ENCODE measurements at regions not wholly inside any gene's neighbourhood (a gene's known extent, or its start where the extent isn't known, plus 50 kb on each side); places are given as distances from the start of the nearest gene placed in this dataset.
"Not testable (repeated sequence)": the region's sequence is repeated elsewhere in the genome, so short reads cannot be mapped to it uniquely, and the experiment has no call there.

DNA sequence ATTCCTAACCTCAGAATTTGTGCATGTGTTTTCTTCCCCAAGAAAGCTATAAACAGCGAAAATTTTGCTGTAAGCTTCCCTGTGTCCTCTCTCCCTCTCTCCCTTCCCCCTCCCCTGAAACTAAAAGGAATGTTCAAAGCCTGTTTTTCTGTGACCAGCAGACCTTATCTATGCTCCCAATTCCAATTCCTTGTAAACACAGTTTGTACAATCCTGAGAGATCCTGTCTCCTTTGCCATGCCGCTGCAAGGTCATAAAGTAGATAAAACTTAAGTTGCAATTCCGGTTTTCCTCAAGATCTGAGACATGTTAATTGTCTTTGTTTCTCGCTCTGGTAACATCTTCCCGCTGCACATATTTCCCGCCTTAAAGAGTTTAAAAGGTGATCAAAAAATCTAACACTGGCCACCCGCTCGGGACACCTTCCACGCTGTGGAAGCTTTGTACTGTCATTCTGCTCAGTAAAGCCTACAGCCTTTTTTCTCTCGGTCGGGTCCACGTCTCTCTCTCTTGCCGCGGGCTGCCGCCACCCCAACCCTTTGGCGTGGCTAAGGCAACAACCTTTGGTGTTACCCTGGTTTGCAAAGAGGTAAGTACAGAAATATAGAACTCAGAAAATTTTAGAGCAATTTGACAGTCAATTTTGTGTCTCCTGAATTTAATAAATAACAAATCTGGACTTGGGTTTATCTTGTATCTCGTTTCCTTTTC lies 793.9 kb upstream of the GRM7 start:
- not testable (repeated sequence) for H3K27me3 ChIP-seq (ENCODE audit: insufficient read depth, low read depth, low read length); H3K79me2 ChIP-seq (replicated peaks; ENCODE audit: insufficient read depth, low read length); H3K4me3 ChIP-seq (ENCODE audit: low read length); H3K9ac ChIP-seq (ENCODE audit: low read length); H3F3A ChIP-seq (ENCODE audit: insufficient read depth, low read length, poor library complexity, severe bottlenecking); H2AFZ ChIP-seq (ENCODE audit: low read depth, low read length); H4K20me1 ChIP-seq (ENCODE audit: insufficient read depth); H3K9me3 ChIP-seq (ENCODE audit: low read length); H3K36me3 ChIP-seq (ENCODE audit: insufficient read depth, low read length); H3K9me2 ChIP-seq (ENCODE audit: insufficient read depth, low read length); H3K27ac ChIP-seq (ENCODE audit: low read length); H3K4me2 ChIP-seq (ENCODE audit: low read length)

DNA sequence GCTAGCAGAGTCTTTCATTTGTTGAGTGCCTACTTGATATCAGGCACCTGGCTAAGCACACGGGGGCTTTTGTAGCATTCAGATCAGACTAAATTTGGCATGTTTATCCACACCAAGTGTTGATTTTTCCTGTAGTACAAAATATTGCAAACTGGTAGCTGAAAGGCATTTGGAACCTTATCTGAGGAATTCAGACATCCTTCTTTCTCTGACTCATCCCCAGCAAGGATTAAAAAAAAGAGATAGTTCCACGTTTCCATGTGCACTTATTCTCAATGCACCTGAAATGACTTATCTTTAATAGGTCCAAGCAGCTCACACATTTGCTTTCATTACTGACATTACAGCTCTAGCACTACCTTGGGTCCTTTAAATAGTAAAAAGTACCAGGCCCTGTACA lies 786.0 kb upstream of the GRM7 start:
- H3K9ac ChIP-seq (ENCODE audit: low read length) = no peak overlapping the region
- no peaks in the 10 kb centered on the region for H3K9me2 ChIP-seq (ENCODE audit: insufficient read depth, low read length)
- H3K9me3 ChIP-seq (ENCODE audit: low read length) = no peaks in the 10 kb centered on the region
- TF ChIP-seq RAD21 (conservative IDR thresholded peaks at IDR 0.05) (no peak), MXI1 (conservative IDR thresholded peaks at IDR 0.05; ENCODE audit: poor library complexity, severe bottlenecking) (no peak)
- no peaks in the 10 kb centered on the region for H3K36me3 ChIP-seq (ENCODE audit: insufficient read depth, low read length)
- no peaks in the 10 kb centered on the region for H3K27me3 ChIP-seq (ENCODE audit: insufficient read depth, low read depth, low read length)
- no peak overlapping the region for H3K4me3 ChIP-seq (ENCODE audit: low read length)
- no peaks in the 10 kb centered on the region for H4K20me1 ChIP-seq (ENCODE audit: insufficient read depth)
- no peak overlapping the region for H2AFZ ChIP-seq (ENCODE audit: low read depth, low read length)
- no peak overlapping the region for H3K27ac ChIP-seq (ENCODE audit: low read length)
- H3K4me2 ChIP-seq (ENCODE audit: low read length) = no peak overlapping the region
- no peaks in the 10 kb centered on the region for H3K79me2 ChIP-seq (replicated peaks; ENCODE audit: insufficient read depth, low read length)
- H3F3A ChIP-seq (ENCODE audit: insufficient read depth, low read length, poor library complexity, severe bottlenecking) = no peaks in the 10 kb centered on the region

DNA sequence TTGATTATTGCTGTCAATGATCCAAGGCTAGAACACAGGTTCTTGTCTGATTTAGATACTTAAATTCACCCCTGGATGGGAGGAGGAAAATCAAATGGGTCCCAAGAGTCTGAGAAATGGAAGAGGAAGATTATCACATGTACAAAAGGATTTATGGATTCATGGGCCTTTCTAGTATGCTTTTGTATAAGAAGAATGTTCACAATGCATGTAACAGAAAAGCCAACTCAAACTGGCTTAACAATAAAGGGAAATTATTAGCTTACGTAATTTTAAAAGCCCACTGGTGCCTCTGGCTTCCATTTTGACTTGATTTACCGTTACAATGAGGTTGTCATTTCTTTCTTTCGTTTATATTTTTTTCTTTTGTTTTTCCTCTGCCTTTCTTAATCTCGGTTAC lies 782.5 kb upstream of the GRM7 start:
- TF ChIP-seq CTCF (IDR thresholded peaks at IDR 0.05; ENCODE audit: poor library complexity, severe bottlenecking) (no peak), SMC3 (conservative IDR thresholded peaks at IDR 0.05; ENCODE audit: poor library complexity) (no peak), MXI1 (conservative IDR thresholded peaks at IDR 0.05; ENCODE audit: poor library complexity, severe bottlenecking) (no peak), POLR2AphosphoS5 (IDR thresholded peaks at IDR 0.05) (no peak), EP300 (conservative IDR thresholded peaks at IDR 0.05; ENCODE audit: poor library complexity, severe bottlenecking) (no peak), RAD21 (conservative IDR thresholded peaks at IDR 0.05) (no peak), EZH2 (IDR thresholded peaks at IDR 0.05; ENCODE audit: borderline replicate concordance, insufficient read depth, low read length, poor library complexity, severe bottlenecking) (no peak), TAF1 (IDR thresholded peaks at IDR 0.05; ENCODE audit: low read depth) (no peak)
- TF ChIP-seq, protein P1, sequence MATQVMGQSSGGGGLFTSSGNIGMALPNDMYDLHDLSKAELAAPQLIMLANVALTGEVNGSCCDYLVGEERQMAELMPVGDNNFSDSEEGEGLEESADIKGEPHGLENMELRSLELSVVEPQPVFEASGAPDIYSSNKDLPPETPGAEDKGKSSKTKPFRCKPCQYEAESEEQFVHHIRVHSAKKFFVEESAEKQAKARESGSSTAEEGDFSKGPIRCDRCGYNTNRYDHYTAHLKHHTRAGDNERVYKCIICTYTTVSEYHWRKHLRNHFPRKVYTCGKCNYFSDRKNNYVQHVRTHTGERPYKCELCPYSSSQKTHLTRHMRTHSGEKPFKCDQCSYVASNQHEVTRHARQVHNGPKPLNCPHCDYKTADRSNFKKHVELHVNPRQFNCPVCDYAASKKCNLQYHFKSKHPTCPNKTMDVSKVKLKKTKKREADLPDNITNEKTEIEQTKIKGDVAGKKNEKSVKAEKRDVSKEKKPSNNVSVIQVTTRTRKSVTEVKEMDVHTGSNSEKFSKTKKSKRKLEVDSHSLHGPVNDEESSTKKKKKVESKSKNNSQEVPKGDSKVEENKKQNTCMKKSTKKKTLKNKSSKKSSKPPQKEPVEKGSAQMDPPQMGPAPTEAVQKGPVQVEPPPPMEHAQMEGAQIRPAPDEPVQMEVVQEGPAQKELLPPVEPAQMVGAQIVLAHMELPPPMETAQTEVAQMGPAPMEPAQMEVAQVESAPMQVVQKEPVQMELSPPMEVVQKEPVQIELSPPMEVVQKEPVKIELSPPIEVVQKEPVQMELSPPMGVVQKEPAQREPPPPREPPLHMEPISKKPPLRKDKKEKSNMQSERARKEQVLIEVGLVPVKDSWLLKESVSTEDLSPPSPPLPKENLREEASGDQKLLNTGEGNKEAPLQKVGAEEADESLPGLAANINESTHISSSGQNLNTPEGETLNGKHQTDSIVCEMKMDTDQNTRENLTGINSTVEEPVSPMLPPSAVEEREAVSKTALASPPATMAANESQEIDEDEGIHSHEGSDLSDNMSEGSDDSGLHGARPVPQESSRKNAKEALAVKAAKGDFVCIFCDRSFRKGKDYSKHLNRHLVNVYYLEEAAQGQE (IDR thresholded peaks at IDR 0.05; ENCODE audit: borderline replicate concordance) = no peak

More for the DNA sequence above, 782.5 kb upstream of the GRM7 start:
- H3K9me3 ChIP-seq (ENCODE audit: low read length) = no peaks in the 10 kb centered on the region
- H3K9me2 ChIP-seq (ENCODE audit: insufficient read depth, low read length) = no peaks in the 10 kb centered on the region
- H3F3A ChIP-seq (ENCODE audit: insufficient read depth, low read length, poor library complexity, severe bottlenecking) = no peaks in the 10 kb centered on the region
- H3K27ac ChIP-seq (ENCODE audit: low read length) = no peak overlapping the region
- no peak overlapping the region for H3K4me3 ChIP-seq (ENCODE audit: low read length)
- H3K27me3 ChIP-seq (ENCODE audit: insufficient read depth, low read depth, low read length) = no peaks in the 10 kb centered on the region
- no peak overlapping the region for H2AFZ ChIP-seq (ENCODE audit: low read depth, low read length)
- no peaks in the 10 kb centered on the region for H3K36me3 ChIP-seq (ENCODE audit: insufficient read depth, low read length)
- H3K4me2 ChIP-seq (ENCODE audit: low read length) = no peak overlapping the region
- no peaks in the 10 kb centered on the region for H4K20me1 ChIP-seq (ENCODE audit: insufficient read depth)
- H3K79me2 ChIP-seq (replicated peaks; ENCODE audit: insufficient read depth, low read length) = no peaks in the 10 kb centered on the region
- H3K9ac ChIP-seq (ENCODE audit: low read length) = no peak overlapping the region
